Brain microvascular endothelial cell (primary cell): ENCODE measurements at regions not wholly inside any gene's neighbourhood (a gene's known extent, or its start where the extent isn't known, plus 50 kb on each side); places are given as distances from the start of the nearest gene placed in this dataset.
A peak's percentile ranks its signal among the peaks of the same experiment; 100 is the strongest.
"Not testable (repeated sequence)": the region's sequence is repeated elsewhere in the genome, so short reads cannot be mapped to it uniquely, and the experiment has no call there.

Experiments used
- DNase-seq: peaks from one replicate; pipeline ENCODE4 v3.0.0-alpha.2; 2020
- H3K27ac ChIP-seq: fragments of 250-450 bp; sonication (Bioruptor Pico); 2 replicates; pipeline ENCODE4 v1.5.1; 2020; ENCODE audit warnings: mild to moderate bottlenecking, moderate library complexity
- H3K27me3 ChIP-seq: fragments of 250-450 bp; sonication (Bioruptor Pico); replicated peaks from 2 replicates; pipeline ENCODE4 v1.5.1; 2020; ENCODE audit warnings: mild to moderate bottlenecking
- H3K36me3 ChIP-seq: fragments of 250-450 bp; sonication (Bioruptor Pico); replicated peaks from 2 replicates; pipeline ENCODE4 v1.5.1; 2020; ENCODE audit warnings: mild to moderate bottlenecking
- H3K4me3 ChIP-seq: 2 replicates; pipeline ENCODE4 v1.5.1; 2011; ENCODE audit warnings: low read depth, mild to moderate bottlenecking, control low read depth, low read length, moderate library complexity
- CTCF ChIP-seq: IDR thresholded peaks from 2 replicates; pipeline ENCODE4 v1.5.1; 2011; ENCODE audit warnings: low read depth, mild to moderate bottlenecking, moderate library complexity, low read length, control low read depth, inconsistent platforms; ENCODE audit errors: missing control alignments
- in situ Hi-C: cut with HindIII; loops from 2 replicates; pipeline ENCODE4 v1.10.0; 2017; ENCODE audit warnings: low sequenced_read_pairs, low pct_ligation_motif_present

- DNase-seq: no peak
- TF ChIP-seq CTCF: no peak
- Histone ChIP-seq H3K27me3 (no peaks in the 10 kb centered on the region), H3K36me3 (no peaks in the 10 kb centered on the region), H3K27ac (no peak overlapping the region), H3K4me3 (no peak overlapping the region)
- in situ Hi-C loops: no loop called here
Observed at GRCh38 chr2:200193331-200193730, 113.2 kb upstream of the SPATS2L start.

GRCh38 chr2:200193791-200194190 is 112.7 kb upstream of the SPATS2L start:
- Histone ChIP-seq H3K4me3 (no peak overlapping the region), H3K27me3 (no peaks in the 10 kb centered on the region), H3K27ac (no peak overlapping the region), H3K36me3 (no peaks in the 10 kb centered on the region)
- DNase-seq: no peak
- in situ Hi-C loops: no loop called here
- no peak for TF ChIP-seq CTCF

- in situ Hi-C loops: no loop called here
- Histone ChIP-seq H3K27ac (no peak overlapping the region), H3K36me3 (no peaks in the 10 kb centered on the region), H3K4me3 (no peak overlapping the region), H3K27me3 (no peaks in the 10 kb centered on the region)
- DNase-seq: no peak
- TF ChIP-seq CTCF: no peak
Observed at GRCh38 chr2:200194746-200195145, 111.7 kb upstream of the SPATS2L start.

GRCh38 chr2:200199005-200199404 is 107.5 kb upstream of the SPATS2L start:
- TF ChIP-seq CTCF: no peak
- no peak for DNase-seq
- Histone ChIP-seq H3K27ac (no peak overlapping the region), H3K4me3 (no peak overlapping the region), H3K36me3 (no peaks in the 10 kb centered on the region), H3K27me3 (no peaks in the 10 kb centered on the region)
- in situ Hi-C loops: no loop called here

- in situ Hi-C loops: no loop called here
- DNase-seq: no peak
- TF ChIP-seq CTCF: peak; percentile 6
- Histone ChIP-seq H3K36me3 (no peaks in the 10 kb centered on the region), H3K27ac (no peak overlapping the region), H3K27me3 (no peaks in the 10 kb centered on the region), H3K4me3 (no peak overlapping the region)
Observed at GRCh38 chr2:200199576-200200263, 106.8 kb upstream of the SPATS2L start.

- in situ Hi-C loops, DNase-seq, H3K36me3 ChIP-seq, H3K4me3 ChIP-seq, H3K27ac ChIP-seq, H3K27me3 ChIP-seq: not testable (repeated sequence)
Observed at GRCh38 chr2:200201839-200202238, 104.7 kb upstream of the SPATS2L start.
